KMS-11 (cell line): ENCODE measurements at regions not wholly inside any gene's neighbourhood (a gene's known extent, or its start where the extent isn't known, plus 50 kb on each side); places are given as distances from the start of the nearest gene placed in this dataset.

Source experiments
- H2AFZ ChIP-seq: fragments of 200-600 bp; sonication (generic); 2 replicates; pipeline ENCODE4 v1.6.1; 2016; ENCODE audit warnings: antibody characterized with exemption, mixed run types, low read depth
- H3K27ac ChIP-seq: fragments of 200-600 bp; sonication (generic); 2 replicates; pipeline ENCODE4 v1.6.1; 2016; ENCODE audit warnings: mild to moderate bottlenecking, mixed run types
- H3K27me3 ChIP-seq: fragments of 200-600 bp; sonication (generic); 2 replicates; pipeline ENCODE4 v1.6.1; 2017; ENCODE audit warnings: mild to moderate bottlenecking, low read depth, mixed run types, moderate library complexity; ENCODE audit not compliant: insufficient read depth
- H3K36me3 ChIP-seq: fragments of 200-600 bp; sonication (generic); 2 replicates; pipeline ENCODE4 v1.6.1; 2017; ENCODE audit warnings: mild to moderate bottlenecking, mixed run types; ENCODE audit not compliant: insufficient read depth
- H3K4me1 ChIP-seq: fragments of 200-600 bp; sonication (generic); 2 replicates; pipeline ENCODE4 v1.6.1; 2016; ENCODE audit warnings: mild to moderate bottlenecking, low read depth, mixed run types; ENCODE audit not compliant: poor library complexity, severe bottlenecking
- H3K4me2 ChIP-seq: fragments of 200-600 bp; sonication (generic); 2 replicates; pipeline ENCODE4 v1.7.0; 2016; ENCODE audit warnings: mild to moderate bottlenecking, mixed run types
- H3K4me3 ChIP-seq: fragments of 200-600 bp; sonication (generic); IDR thresholded peaks from 2 replicates; pipeline ENCODE4 v1.6.1; 2017; ENCODE audit warnings: low read depth, low read length, mixed read lengths; ENCODE audit not compliant: insufficient read depth
- H3K79me2 ChIP-seq: fragments of 200-600 bp; sonication (generic); 2 replicates; pipeline ENCODE4 v1.6.1; 2016; ENCODE audit warnings: low read depth, mixed run types; ENCODE audit not compliant: insufficient read depth
- H3K9ac ChIP-seq: fragments of 200-600 bp; sonication (generic); 2 replicates; pipeline ENCODE4 v1.6.1; 2016; ENCODE audit warnings: mild to moderate bottlenecking, mixed run types
- H4K20me1 ChIP-seq: fragments of 200-600 bp; sonication (generic); 2 replicates; pipeline ENCODE4 v1.6.1; 2016; ENCODE audit warnings: mild to moderate bottlenecking, mixed run types; ENCODE audit not compliant: insufficient read depth
- CTCF ChIP-seq: fragments of 200-600 bp; sonication (generic); conservative IDR thresholded peaks from 2 replicates; pipeline ENCODE4 v1.6.1; 2017; ENCODE audit warnings: low read depth, mild to moderate bottlenecking, antibody characterized with exemption, low read length, moderate library complexity, mixed read lengths

- Histone ChIP-seq H3K4me1 (no peaks in the 10 kb centered on the region), H4K20me1 (no peaks in the 10 kb centered on the region), H2AFZ (no peak overlapping the region), H3K9ac (no peak overlapping the region), H3K4me3 (no peak overlapping the region), H3K4me2 (no peak overlapping the region), H3K79me2 (no peaks in the 10 kb centered on the region), H3K27ac (no peak overlapping the region), H3K27me3 (no peaks in the 10 kb centered on the region), H3K36me3 (no peaks in the 10 kb centered on the region)
- TF ChIP-seq CTCF = no peak
These were observed 127.8 kb upstream of the FMN2 start for GRCh38 chr1:239963856-239964255.

- H3K36me3 ChIP-seq = no peaks in the 10 kb centered on the region
These were observed 115.3 kb upstream of the FMN2 start for GRCh38 chr1:239976130-239976968.

GRCh38 chr1:239977416-239977815 lies 114.3 kb upstream of the FMN2 start:
- H3K4me1 ChIP-seq = no peaks in the 10 kb centered on the region
- H3K79me2 ChIP-seq = no peaks in the 10 kb centered on the region
- no peaks in the 10 kb centered on the region for H4K20me1 ChIP-seq
- H3K4me2 ChIP-seq = no peak overlapping the region
- H3K9ac ChIP-seq = no peak overlapping the region
- no peak overlapping the region for H2AFZ ChIP-seq
- H3K4me3 ChIP-seq = no peak overlapping the region
- no peaks in the 10 kb centered on the region for H3K27me3 ChIP-seq
- TF ChIP-seq CTCF = no peak
- no peak overlapping the region for H3K27ac ChIP-seq
- H3K36me3 ChIP-seq = no peaks in the 10 kb centered on the region

More at GRCh38 chr1:239976130-239976968, 115.3 kb upstream of the FMN2 start:
- peak; percentile 99 for TF ChIP-seq CTCF
- no peaks in the 10 kb centered on the region for H4K20me1 ChIP-seq
- H3K79me2 ChIP-seq = no peaks in the 10 kb centered on the region
- H3K4me2 ChIP-seq = no peak overlapping the region
- H3K4me1 ChIP-seq = no peaks in the 10 kb centered on the region
- no peak overlapping the region for H3K27ac ChIP-seq
- no peak overlapping the region for H3K4me3 ChIP-seq
- no peak overlapping the region for H2AFZ ChIP-seq
- no peak overlapping the region for H3K9ac ChIP-seq
- no peaks in the 10 kb centered on the region for H3K27me3 ChIP-seq

DNA sequence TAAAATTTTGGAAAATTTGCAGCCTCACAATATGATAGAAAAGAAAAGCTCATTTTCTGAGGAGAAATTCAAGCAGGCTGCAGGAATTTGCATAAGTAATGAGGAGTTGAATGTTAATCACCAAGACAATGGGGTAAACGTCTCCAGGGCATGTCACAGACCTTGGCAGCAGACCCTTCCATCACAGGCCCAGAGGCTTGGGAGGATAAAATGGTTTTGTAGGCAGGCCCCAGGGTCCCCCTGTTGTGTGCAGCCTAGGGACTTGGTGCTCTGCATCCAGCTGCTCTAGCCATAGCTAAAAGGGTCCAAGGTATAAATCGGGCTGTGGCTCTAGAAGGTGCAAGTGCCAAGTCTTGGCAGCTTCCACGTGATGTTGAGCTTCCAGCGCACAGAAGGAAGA lies 112.2 kb upstream of the FMN2 start:
- Histone ChIP-seq H3K4me3 (no peak overlapping the region), H3K4me1 (no peaks in the 10 kb centered on the region), H3K36me3 (no peaks in the 10 kb centered on the region), H3K4me2 (no peak overlapping the region), H2AFZ (no peak overlapping the region), H3K27ac (no peak overlapping the region), H4K20me1 (no peaks in the 10 kb centered on the region), H3K27me3 (no peaks in the 10 kb centered on the region), H3K79me2 (no peaks in the 10 kb centered on the region), H3K9ac (no peak overlapping the region)
- TF ChIP-seq CTCF = no peak
